HG03135 (cell line): ENCODE measurements at regions not wholly inside any gene's neighbourhood (a gene's known extent, or its start where the extent isn't known, plus 50 kb on each side); places are given as distances from the start of the nearest gene placed in this dataset.

ENCODE experiments used
- ATAC-seq: cut with Tn5 transposase; IDR thresholded peaks from one replicate; pipeline ENCODE4 v1.9.1; 2021; ENCODE audit warnings: mild to moderate bottlenecking, moderate library complexity; ENCODE audit not compliant: unreplicated experiment

DNA sequence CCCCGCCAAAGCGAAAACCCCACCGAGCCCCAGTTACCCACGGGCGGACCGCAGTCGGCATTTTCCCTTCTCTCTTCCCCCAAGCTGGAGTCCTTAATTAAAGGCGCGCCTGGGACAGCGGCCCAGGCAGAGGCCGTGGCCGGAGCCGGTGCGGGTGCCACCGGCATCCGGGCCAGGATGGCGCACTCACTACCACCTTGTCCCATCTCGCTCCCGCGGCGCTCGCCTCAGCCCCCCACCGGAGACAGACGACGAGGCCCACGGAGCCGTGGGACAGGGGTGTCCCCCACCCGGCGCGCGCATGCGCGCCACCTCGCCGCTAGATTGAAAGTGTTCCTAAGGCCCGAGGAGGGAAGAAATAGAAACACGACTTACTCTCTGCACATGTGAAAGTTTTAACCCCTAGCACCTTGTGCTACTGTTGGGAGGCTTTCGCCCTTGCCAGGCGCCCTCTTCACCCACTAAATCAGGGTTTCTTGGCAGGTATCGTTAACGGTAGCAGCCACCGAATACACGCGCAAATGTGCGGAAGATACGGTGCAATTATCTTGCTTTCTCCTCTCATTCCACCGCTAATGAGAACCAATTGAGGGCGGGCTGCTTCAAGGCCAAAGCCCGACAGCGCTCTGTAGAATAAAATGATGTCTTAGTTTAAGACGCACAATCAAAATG lies 64.3 kb upstream of the CCDC160 start:
- peak; percentile 39 for ATAC-seq

DNA sequence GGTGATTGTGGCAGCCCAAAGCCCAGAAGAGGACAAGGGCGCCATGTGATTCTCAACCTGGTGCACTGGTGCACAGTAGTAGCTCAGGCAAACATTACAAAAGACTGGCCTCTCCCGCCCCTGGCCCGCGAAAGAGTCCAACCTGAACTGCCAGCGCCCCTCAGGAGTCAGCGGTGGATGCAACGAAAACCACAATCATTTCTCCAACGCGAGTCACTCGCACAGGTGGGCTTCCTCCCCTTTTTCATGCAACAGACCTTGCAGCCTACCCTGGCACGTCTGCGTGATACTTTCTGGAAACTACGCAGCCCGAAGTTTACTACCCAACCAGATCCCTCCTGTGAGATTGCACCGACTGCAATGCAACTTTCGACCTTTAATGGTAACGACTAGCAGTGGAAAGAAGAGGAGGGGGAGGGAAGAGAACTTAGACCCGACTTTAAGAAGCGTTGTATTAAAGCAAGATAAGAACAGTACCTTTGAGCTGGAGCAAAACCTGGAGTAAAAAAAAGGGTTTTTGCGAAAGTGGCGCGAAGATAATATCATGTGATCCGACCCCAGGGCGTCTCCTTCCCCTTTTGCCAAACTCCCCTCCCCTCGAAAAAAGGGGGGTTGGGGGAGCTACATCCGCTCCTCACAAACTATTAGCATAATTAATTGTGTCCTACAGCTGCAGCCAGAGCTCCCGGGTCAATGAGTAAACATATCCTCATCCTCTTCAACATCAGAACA lies 63.3 kb upstream of the CCDC160 start:
- no peak for ATAC-seq

- ATAC-seq = no peak
Measured at GRCh38 chrX:134174273-134174660, 62.7 kb upstream of the CCDC160 start.

GRCh38 chrX:134174859-134175258 lies 62.1 kb upstream of the CCDC160 start:
- no peak for ATAC-seq

- ATAC-seq = no peak
Measured at GRCh38 chrX:134177527-134177926, 59.5 kb upstream of the CCDC160 start.

DNA sequence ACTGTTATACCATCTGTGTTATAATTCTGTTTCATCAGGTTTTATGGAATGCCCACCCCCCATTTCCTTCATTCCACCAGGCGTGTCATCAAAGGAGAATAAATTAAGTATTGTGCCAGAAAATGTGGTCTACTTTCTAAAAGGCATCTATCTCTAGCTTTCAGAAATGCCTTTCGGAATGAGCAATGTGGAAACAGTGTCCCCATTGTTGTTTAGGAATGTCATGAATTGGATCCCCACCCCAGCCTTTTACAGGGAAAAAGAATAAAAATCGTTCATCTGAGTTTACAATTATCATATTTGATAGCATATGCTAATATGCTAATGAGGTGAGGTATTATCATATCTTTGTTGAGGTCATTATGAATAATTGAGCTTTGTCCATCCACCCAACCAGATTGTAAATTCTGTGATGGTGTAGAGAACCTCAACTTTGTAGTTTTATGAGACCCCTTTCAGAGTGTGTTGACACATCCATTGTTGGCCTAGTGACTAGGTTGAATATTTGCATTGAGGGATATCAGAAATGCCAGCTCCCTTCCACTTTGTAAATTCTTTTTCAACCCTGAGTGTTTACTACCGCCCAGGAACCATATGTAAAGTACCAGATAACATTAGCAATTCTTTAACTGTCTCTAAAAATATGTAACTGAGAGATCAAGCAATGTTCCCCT lies 56.2 kb upstream of the CCDC160 start:
- ATAC-seq = no peak

- ATAC-seq = no peak
Measured at GRCh38 chrX:134181275-134181660, 55.7 kb upstream of the CCDC160 start.

DNA sequence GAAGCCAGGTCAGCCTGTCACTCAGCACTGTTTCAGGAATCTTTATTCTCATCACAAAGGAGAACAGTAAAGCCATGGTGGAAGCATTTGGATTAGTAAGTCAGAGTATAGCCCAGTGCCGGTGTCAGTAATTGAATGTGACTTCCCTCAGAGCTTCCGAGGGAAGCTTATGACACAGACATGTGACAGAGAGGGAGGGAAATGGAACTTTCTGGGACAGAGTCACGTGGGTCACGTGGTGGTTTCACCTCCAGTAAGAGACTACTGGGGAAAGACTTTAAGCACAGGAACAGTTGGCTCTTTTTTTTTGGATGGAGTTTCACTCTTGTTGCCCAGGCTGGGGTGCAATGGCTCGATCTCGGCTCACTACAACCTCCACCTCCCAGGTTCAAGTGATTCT lies 53.3 kb upstream of the CCDC160 start:
- ATAC-seq = no peak

DNA sequence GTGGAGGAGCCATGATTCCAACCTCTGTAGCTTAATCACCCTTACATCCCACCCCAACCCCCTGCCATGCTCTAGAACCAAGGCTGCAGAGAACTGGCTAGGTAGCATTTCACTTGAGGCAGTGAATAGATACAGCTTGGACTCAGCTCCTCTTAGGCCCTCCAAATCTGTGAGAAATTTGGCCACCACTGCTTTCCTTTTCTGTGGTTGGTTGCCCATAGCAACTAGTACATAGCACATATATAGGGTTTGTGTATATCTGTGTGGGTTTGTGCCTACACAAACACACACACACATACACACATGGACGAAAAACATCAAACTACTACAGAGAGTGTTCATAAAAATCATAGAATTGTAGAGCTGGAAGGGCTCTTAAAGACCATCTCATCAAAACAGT lies 52.0 kb upstream of the CCDC160 start:
- ATAC-seq = no peak

DNA sequence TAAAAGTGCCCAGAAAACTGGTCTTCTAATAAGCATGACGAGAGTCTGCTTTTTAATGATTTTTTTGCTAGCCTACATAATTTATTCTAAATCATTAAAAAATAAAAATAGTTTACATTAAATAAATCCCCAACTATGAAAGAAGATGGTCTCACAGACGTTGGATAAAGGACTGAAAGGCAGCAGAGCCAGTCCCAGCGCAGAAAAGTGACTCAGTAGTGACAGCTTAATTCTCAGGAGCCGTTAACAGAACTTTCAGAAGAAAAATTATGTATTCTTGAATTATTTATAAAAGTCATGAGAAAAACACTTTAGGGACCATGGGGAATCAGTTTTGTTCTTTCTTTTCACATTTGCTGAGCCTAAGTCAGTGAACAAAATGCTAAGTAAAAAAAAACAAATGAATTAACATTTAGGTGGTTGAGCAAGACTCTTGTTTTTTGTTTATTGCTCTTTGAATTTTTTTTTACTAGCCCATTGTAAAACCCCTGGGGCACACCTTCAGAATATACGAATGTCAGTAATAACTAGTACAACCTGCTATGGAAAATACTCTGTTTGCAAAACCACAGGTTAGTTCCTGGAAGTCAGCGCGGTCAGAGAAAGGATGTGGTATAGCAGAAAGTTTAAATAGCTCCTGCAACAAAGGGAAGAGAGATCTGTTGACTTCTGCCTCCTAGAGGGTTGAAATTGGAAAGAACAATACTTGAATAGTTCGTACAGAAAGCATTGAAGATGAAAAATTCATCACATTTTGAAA lies 50.4 kb upstream of the CCDC160 start:
- ATAC-seq = peak; percentile 87
